ENCODE measurements at regions not wholly inside any gene's neighbourhood (a gene's known extent, or its start where the extent isn't known, plus 50 kb on each side); places are given as distances from the start of the nearest gene placed in this dataset.
A peak's percentile ranks its signal among the peaks of the same experiment; 100 is the strongest.

DNA sequence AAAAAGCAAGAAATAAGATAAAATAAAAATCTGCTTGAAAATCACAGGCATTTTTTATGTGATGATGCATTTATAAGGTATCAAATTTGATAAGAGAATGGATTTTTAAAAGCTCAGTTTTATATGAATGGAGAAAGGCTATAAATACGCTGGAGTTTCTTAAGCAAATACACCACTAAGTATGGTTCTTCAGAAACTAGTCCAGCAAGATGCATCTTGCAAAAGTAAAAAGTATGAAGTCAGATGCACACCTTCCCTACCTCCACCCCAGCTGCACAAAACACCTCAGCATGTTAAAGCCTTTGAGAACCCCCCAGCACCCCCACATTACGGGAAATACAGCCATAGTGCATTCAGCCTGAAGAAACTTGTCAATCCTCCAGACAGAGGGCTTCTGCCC, 143.1 kb upstream of the PROX1 start:
- intact Hi-C loops (cut with micrococcal nuclease): no loop called here
- POLR2A ChIA-PET: interaction anchor here (1.0 kb wide), 1 partner anchor 61 kb away, joined by 4 read pairs; no protein-coding TSS in a partner anchor
- CTCF ChIA-PET: interaction anchor here (0.7 to 2.6 kb wide), 2 partner anchors 13 to 223 kb away, joined by 4 to 5 read pairs; no protein-coding TSS in a partner anchor
- H3K4me3 Mint-ChIP-seq (ENCODE audit: unreplicated experiment): no peak overlapping the region
- TF ChIP-seq, protein P1, sequence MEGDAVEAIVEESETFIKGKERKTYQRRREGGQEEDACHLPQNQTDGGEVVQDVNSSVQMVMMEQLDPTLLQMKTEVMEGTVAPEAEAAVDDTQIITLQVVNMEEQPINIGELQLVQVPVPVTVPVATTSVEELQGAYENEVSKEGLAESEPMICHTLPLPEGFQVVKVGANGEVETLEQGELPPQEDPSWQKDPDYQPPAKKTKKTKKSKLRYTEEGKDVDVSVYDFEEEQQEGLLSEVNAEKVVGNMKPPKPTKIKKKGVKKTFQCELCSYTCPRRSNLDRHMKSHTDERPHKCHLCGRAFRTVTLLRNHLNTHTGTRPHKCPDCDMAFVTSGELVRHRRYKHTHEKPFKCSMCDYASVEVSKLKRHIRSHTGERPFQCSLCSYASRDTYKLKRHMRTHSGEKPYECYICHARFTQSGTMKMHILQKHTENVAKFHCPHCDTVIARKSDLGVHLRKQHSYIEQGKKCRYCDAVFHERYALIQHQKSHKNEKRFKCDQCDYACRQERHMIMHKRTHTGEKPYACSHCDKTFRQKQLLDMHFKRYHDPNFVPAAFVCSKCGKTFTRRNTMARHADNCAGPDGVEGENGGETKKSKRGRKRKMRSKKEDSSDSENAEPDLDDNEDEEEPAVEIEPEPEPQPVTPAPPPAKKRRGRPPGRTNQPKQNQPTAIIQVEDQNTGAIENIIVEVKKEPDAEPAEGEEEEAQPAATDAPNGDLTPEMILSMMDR (IDR thresholded peaks at IDR 0.05; ENCODE audit: unreplicated experiment): no peak
- H3K36me3 Mint-ChIP-seq (ENCODE audit: insufficient read depth, unreplicated experiment): no peaks in the 10 kb centered on the region
- peaks cover 62% of the 10 kb centered on the region for H3K27me3 Mint-ChIP-seq (ENCODE audit: insufficient read depth, unreplicated experiment)
- no TSS peak for BruUV-seq (replicated peaks)
- H3K4me1 Mint-ChIP-seq (ENCODE audit: insufficient read depth, unreplicated experiment): no peaks in the 10 kb centered on the region
- no peak for DNase-seq (ENCODE audit: unreplicated experiment)
- no peak overlapping the region for H3K27ac Mint-ChIP-seq (ENCODE audit: low read depth, unreplicated experiment)
- H3K9me3 Mint-ChIP-seq (ENCODE audit: unreplicated experiment): no peaks in the 10 kb centered on the region

DNA sequence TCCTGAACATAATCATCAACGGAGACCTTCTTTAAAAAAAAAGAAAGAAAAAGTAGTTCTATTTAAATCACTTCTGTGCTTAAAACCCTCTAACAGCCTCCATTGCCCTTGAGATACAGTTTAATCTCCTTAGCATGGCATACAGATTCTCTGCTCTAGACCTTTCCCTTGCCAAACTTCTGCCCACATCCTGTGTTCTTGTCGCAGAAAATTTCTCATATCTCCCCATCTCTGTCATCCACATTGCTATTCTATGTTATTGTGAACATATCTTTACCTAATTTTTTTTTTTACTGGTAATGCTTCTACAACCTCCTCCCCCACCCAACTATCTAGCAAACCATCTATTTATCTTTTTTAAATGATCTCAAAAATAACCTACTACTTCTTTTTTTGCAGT, 135.7 kb upstream of the PROX1 start:
- DNase-seq (ENCODE audit: unreplicated experiment): no peak
- Mint-ChIP-seq H3K9me3 (ENCODE audit: unreplicated experiment) (no peaks in the 10 kb centered on the region), H3K27me3 (ENCODE audit: insufficient read depth, unreplicated experiment) (peaks cover 21% of the 10 kb centered on the region), H3K27ac (ENCODE audit: low read depth, unreplicated experiment) (no peak overlapping the region), H3K4me1 (ENCODE audit: insufficient read depth, unreplicated experiment) (no peaks in the 10 kb centered on the region), H3K36me3 (ENCODE audit: insufficient read depth, unreplicated experiment) (no peaks in the 10 kb centered on the region), H3K4me3 (ENCODE audit: unreplicated experiment) (no peak overlapping the region)
- intact Hi-C loops (cut with micrococcal nuclease): no loop called here
- TF ChIP-seq, protein P1 (IDR thresholded peaks at IDR 0.05; ENCODE audit: unreplicated experiment): no peak
- ChIA-PET CTCF (interaction anchor here (0.6 kb wide), 1 partner anchor 47 kb away, joined by 3 read pairs; no protein-coding TSS in a partner anchor), POLR2A (interaction anchor here (0.6 kb wide), 1 partner anchor 641 kb away, joined by 3 read pairs; no protein-coding TSS in a partner anchor)
- BruUV-seq (replicated peaks): no TSS peak

DNA sequence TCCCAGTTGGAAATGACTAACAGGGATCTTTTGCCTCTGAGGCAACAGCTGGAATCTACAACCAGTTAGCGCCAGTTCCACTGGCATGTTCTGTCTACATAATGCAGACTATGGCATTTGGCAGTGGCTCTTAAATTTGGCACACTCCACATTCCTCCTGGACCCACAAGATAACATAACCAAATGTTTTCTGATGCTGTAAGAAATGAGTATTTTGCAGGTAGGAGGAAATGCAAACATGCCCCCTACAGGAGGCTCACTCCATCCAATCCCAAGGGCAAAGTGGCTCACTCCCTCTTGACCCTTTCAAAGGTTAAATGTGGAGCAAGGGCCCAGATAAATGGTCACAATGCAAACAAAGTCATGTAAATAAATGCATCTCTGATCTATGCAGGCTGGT, 129.2 kb upstream of the PROX1 start:
- Mint-ChIP-seq H3K27ac (ENCODE audit: low read depth, unreplicated experiment) (no peak overlapping the region), H3K27me3 (ENCODE audit: insufficient read depth, unreplicated experiment) (peaks cover 38% of the 10 kb centered on the region), H3K9me3 (ENCODE audit: unreplicated experiment) (no peaks in the 10 kb centered on the region), H3K36me3 (ENCODE audit: insufficient read depth, unreplicated experiment) (no peaks in the 10 kb centered on the region), H3K4me1 (ENCODE audit: insufficient read depth, unreplicated experiment) (no peaks in the 10 kb centered on the region), H3K4me3 (ENCODE audit: unreplicated experiment) (no peak overlapping the region)
- BruUV-seq (replicated peaks): no TSS peak
- ChIA-PET POLR2A (no interaction called here), CTCF (interaction anchor here (0.7 to 1.7 kb wide), 3 partner anchors 10 to 41 kb away, joined by 3 to 6 read pairs (median 4); no protein-coding TSS in a partner anchor)
- TF ChIP-seq, protein P1 (IDR thresholded peaks at IDR 0.05; ENCODE audit: unreplicated experiment): no peak
- intact Hi-C loops (cut with micrococcal nuclease): no loop called here
- peak; percentile 25 for DNase-seq (ENCODE audit: unreplicated experiment)

DNA sequence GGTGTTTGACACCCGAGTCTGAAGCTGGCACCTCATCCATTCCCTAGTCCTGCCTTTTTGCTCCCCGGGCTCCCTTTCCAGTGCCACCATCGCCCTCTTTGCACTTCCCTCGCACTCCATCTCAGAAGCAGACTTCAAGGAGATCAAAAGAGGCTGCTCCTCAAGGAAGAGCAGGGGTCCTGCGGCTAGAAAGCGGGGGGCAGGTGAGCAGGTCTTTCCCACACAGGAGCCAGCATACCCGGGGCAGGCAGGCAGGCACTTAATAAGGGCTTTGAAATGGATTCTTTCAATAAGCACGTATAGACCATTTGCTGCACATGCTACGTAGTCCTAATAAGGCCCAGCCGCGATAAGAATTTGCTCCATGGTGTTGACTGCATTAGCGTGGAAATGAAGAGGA, 125.9 kb upstream of the PROX1 start:
- Mint-ChIP-seq H3K27ac (ENCODE audit: low read depth, unreplicated experiment) (no peak overlapping the region), H3K4me1 (ENCODE audit: insufficient read depth, unreplicated experiment) (no peaks in the 10 kb centered on the region), H3K4me3 (ENCODE audit: unreplicated experiment) (no peak overlapping the region), H3K9me3 (ENCODE audit: unreplicated experiment) (no peaks in the 10 kb centered on the region), H3K36me3 (ENCODE audit: insufficient read depth, unreplicated experiment) (no peaks in the 10 kb centered on the region), H3K27me3 (ENCODE audit: insufficient read depth, unreplicated experiment) (peaks cover 67% of the 10 kb centered on the region)
- TF ChIP-seq, protein P1 (IDR thresholded peaks at IDR 0.05; ENCODE audit: unreplicated experiment): no peak
- BruUV-seq (replicated peaks): no TSS peak
- intact Hi-C loops (cut with micrococcal nuclease): no loop called here
- ChIA-PET POLR2A (no interaction called here), CTCF (interaction anchor here (0.5 kb wide), 1 partner anchor 261 kb away, joined by 3 read pairs; no protein-coding TSS in a partner anchor)
- no peak for DNase-seq (ENCODE audit: unreplicated experiment)

All from MCF 10A (cell line).